CD14-positive monocyte (primary cell): ENCODE measurements at regions not wholly inside any gene's neighbourhood (a gene's known extent, or its start where the extent isn't known, plus 50 kb on each side); places are given as distances from the start of the nearest gene placed in this dataset.

Experiments
- DNase-seq, 3 donors: peaks; one replicate each; pipeline ENCODE4 v3.0.0-alpha.2; 2011 to 2022
- H2AFZ ChIP-seq: 2 replicates; pipeline ENCODE4 v1.6.0; 2012; ENCODE audit warnings: mild to moderate bottlenecking, low read depth, low read length, inconsistent platforms; ENCODE audit not compliant: insufficient read depth, poor library complexity, severe bottlenecking
- H3K27ac ChIP-seq, 2 donors: 1 replicate in 1 of 2; 2 replicates in 1 of 2; pipeline ENCODE4 v1.5.1; 2012 to 2013; ENCODE audit warnings: low read length in 2 of 2, control low read depth in 1 of 2, inconsistent platforms in 1 of 2, low read depth in 1 of 2, mild to moderate bottlenecking in 1 of 2
- H3K27me3 ChIP-seq, 2 donors: one replicate each; pipeline versions ENCODE4 v1.6.0 to v1.6.1; 2011 to 2013; ENCODE audit warnings: low read length in 2 of 2; ENCODE audit not compliant: control insufficient read depth in 2 of 2, insufficient read depth in 2 of 2
- H3K36me3 ChIP-seq, 2 donors: replicated peaks in 1 of 2; 1 replicate in 1 of 2; 2 replicates in 1 of 2; pipeline versions ENCODE4 v1.5.1 to v1.6.1; 2012 to 2013; ENCODE audit warnings: low read length in 2 of 2, control low read depth in 1 of 2, inconsistent platforms in 1 of 2, mild to moderate bottlenecking in 1 of 2; ENCODE audit not compliant: insufficient read depth in 2 of 2, control insufficient read depth in 1 of 2
- H3K4me1 ChIP-seq, 2 donors: 1 replicate in 1 of 2; 2 replicates in 1 of 2; pipeline versions ENCODE4 v1.5.1 to v1.6.1; 2012 to 2013; ENCODE audit warnings: low read length in 2 of 2, control low read depth in 1 of 2, inconsistent platforms in 1 of 2, mild to moderate bottlenecking in 1 of 2, moderate library complexity in 1 of 2; ENCODE audit not compliant: insufficient read depth in 2 of 2, control insufficient read depth in 1 of 2
- H3K4me2 ChIP-seq: replicated peaks from 2 replicates; pipeline ENCODE3; 2012; ENCODE audit warnings: low read length, moderate library complexity, mild to moderate bottlenecking; ENCODE audit not compliant: poor library complexity, severe bottlenecking; ENCODE audit errors: extremely low read depth
- H3K4me3 ChIP-seq, 3 experiments: fragments of 200-600 bp in 1 of 3; sonication (generic) in 1 of 3; replicated peaks in 1 of 3; 1 replicate in 2 of 3; 2 replicates in 1 of 3; pipeline ENCODE4 v1.5.1; 2011 to 2013; ENCODE audit warnings: low read length in 3 of 3, mild to moderate bottlenecking in 3 of 3, control low read depth in 2 of 3, low read depth in 2 of 3, inconsistent platforms in 1 of 3, moderate library complexity in 1 of 3
- H3K79me2 ChIP-seq: 2 replicates; pipeline ENCODE4 v1.6.0; 2012; ENCODE audit warnings: mild to moderate bottlenecking, control low read depth, inconsistent platforms, low read length, moderate library complexity; ENCODE audit not compliant: insufficient read depth
- H3K9ac ChIP-seq: 2 replicates; pipeline ENCODE4 v1.6.0; 2017; ENCODE audit warnings: low read length, mild to moderate bottlenecking; ENCODE audit not compliant: insufficient read depth, poor library complexity, severe bottlenecking
- H3K9me3 ChIP-seq, 2 donors: replicated peaks in 1 of 2; 1 replicate in 1 of 2; 2 replicates in 1 of 2; pipeline versions ENCODE4 v1.5.1 to v1.6.1; 2012 to 2013; ENCODE audit warnings: low read length in 2 of 2, control low read depth in 1 of 2; ENCODE audit not compliant: control insufficient read depth in 1 of 2, insufficient read depth in 1 of 2
- H4K20me1 ChIP-seq: 2 replicates; pipeline ENCODE4 v1.6.0; 2012; ENCODE audit warnings: mild to moderate bottlenecking, low read length, control low read depth, moderate library complexity; ENCODE audit not compliant: insufficient read depth
- H3K27ac Mint-ChIP-seq, 7 donors: one replicate each; pipeline ENCODE4 v1.8.0; 2020; ENCODE audit warnings: mild to moderate bottlenecking in 7 of 7, mixed read lengths in 7 of 7, moderate library complexity in 6 of 7, inconsistent platforms in 2 of 7
- H3K27me3 Mint-ChIP-seq, 3 donors: one replicate each; pipeline ENCODE4 v1.8.0; 2021 to 2022; ENCODE audit warnings: low read depth in 3 of 3, mild to moderate bottlenecking in 3 of 3, mixed read lengths in 3 of 3, moderate library complexity in 3 of 3, inconsistent platforms in 1 of 3
- H3K36me3 Mint-ChIP-seq, 2 donors: one replicate each; pipeline ENCODE4 v1.8.0; 2020; ENCODE audit warnings: mixed read lengths in 2 of 2, inconsistent platforms in 1 of 2, mild to moderate bottlenecking in 1 of 2
- H3K4me1 Mint-ChIP-seq: one replicate; pipeline ENCODE4 v1.8.0; 2020; ENCODE audit warnings: mild to moderate bottlenecking, mixed read lengths
- H3K4me3 Mint-ChIP-seq, 2 donors: one replicate each; pipeline ENCODE4 v1.8.0; 2020; ENCODE audit warnings: mild to moderate bottlenecking in 2 of 2, mixed read lengths in 2 of 2, moderate library complexity in 1 of 2
- H3K9me3 Mint-ChIP-seq, 7 donors: one replicate each; pipeline ENCODE4 v1.8.0; 2020 to 2022; ENCODE audit warnings: mixed read lengths in 7 of 7, mild to moderate bottlenecking in 6 of 7, moderate library complexity in 6 of 7, inconsistent platforms in 2 of 7
- CTCF ChIP-seq: fragments of 200-600 bp; IDR thresholded peaks from one replicate; pipeline ENCODE4 v1.8.0; 2022; ENCODE audit warnings: antibody characterized with exemption, mild to moderate bottlenecking
- WGBS: methylation state at CpG from one replicate; pipeline ENCODE4 v1.1.5; 2013; ENCODE audit warnings: missing lambda C conversion rate; ENCODE audit not compliant: insufficient coverage; 5-methylcytosine and 5-hydroxymethylcytosine counted together
- intact Hi-C, 2 donors: fragments of 100-400 bp; cut with micrococcal nuclease; formaldehyde crosslinking; loops; one replicate each; pipeline versions ENCODE4 v1.15.0 to v1.15.1; 2023

GRCh38 chr7:47707583-47707982, 125.7 kb upstream of the TNS3 start:
- no peak overlapping the region for H3K9ac ChIP-seq

GRCh38 chr7:47704936-47705335, 123.0 kb upstream of the TNS3 start:
- no peaks in the 10 kb centered on the region for H3K36me3 ChIP-seq
- no peak for TF ChIP-seq CTCF
- intact Hi-C loops = no loop called here

More at GRCh38 chr7:47707583-47707982, 125.7 kb upstream of the TNS3 start:
- Mint-ChIP-seq H3K4me1 (peaks cover 3% of the 10 kb centered on the region), H3K27me3 (peaks cover 0 to 5% (median 0%) of the 10 kb centered on the region in 3 donors), H3K4me3 (no peak overlapping the region), H3K9me3 (peaks cover 0 to 3% (median 0%) of the 10 kb centered on the region in 7 donors), H3K27ac (no peak overlapping the region), H3K36me3 (no peaks in the 10 kb centered on the region)
- WGBS = 100% methylated on average over 4 of the region's 6 CpGs
- TF ChIP-seq CTCF = no peak
- no peak for DNase-seq
- Histone ChIP-seq H3K27me3 (no peaks in the 10 kb centered on the region), H2AFZ (no peak overlapping the region), H4K20me1 (no peaks in the 10 kb centered on the region), H3K79me2 (no peaks in the 10 kb centered on the region), H3K4me2 (no peak overlapping the region), H3K4me1 (no peaks in the 10 kb centered on the region), H3K36me3 (no peaks in the 10 kb centered on the region), H3K4me3 (no peak overlapping the region), H3K9me3 (no peaks in the 10 kb centered on the region), H3K27ac (no peak overlapping the region)
- intact Hi-C loops = no loop called here

More at GRCh38 chr7:47704936-47705335, 123.0 kb upstream of the TNS3 start:
- H3K79me2 ChIP-seq = no peaks in the 10 kb centered on the region
- WGBS = no CpG with 5 or more reads among the region's 2 CpGs
- H3K9ac ChIP-seq = no peak overlapping the region
- H3K27me3 ChIP-seq = no peaks in the 10 kb centered on the region
- H3K4me1 ChIP-seq = no peaks in the 10 kb centered on the region
- Mint-ChIP-seq H3K27me3 (peaks cover 0 to 5% (median 0%) of the 10 kb centered on the region in 3 donors), H3K4me1 (no peaks in the 10 kb centered on the region), H3K9me3 (peaks cover 0 to 3% (median 0%) of the 10 kb centered on the region in 7 donors), H3K36me3 (no peaks in the 10 kb centered on the region), H3K27ac (no peak overlapping the region), H3K4me3 (no peak overlapping the region)
- no peak overlapping the region for H3K4me3 ChIP-seq
- DNase-seq = no peak
- no peak overlapping the region for H2AFZ ChIP-seq
- no peak overlapping the region for H3K27ac ChIP-seq
- no peaks in the 10 kb centered on the region for H4K20me1 ChIP-seq
- H3K4me2 ChIP-seq = no peak overlapping the region
- H3K9me3 ChIP-seq = no peaks in the 10 kb centered on the region
